Prostate gland (tissue), 2 donors: ENCODE measurements at regions not wholly inside any gene's neighbourhood (a gene's known extent, or its start where the extent isn't known, plus 50 kb on each side); places are given as distances from the start of the nearest gene placed in this dataset.

Experiments
- DNase-seq: peaks from one replicate; pipeline ENCODE4 v3.0.0-alpha.2; 2019; ENCODE audit warnings: low spot score
- H3K27ac ChIP-seq, 2 donors: fragments of 200-600 bp; sonication (generic); 2 replicates each; pipeline ENCODE4 v1.5.1; 2017 to 2019
- H3K27me3 ChIP-seq: fragments of 200-600 bp; sonication (generic); replicated peaks from 2 replicates; pipeline ENCODE4 v1.5.1; 2019; ENCODE audit not compliant: insufficient read depth
- H3K36me3 ChIP-seq, 2 donors: fragments of 200-600 bp; sonication (generic); 1 replicate in 1 of 2; 2 replicates in 1 of 2; pipeline versions ENCODE4 v1.5.1 to v1.8.1; 2017 to 2019
- H3K4me1 ChIP-seq: fragments of 200-600 bp; sonication (generic); replicated peaks from 2 replicates; pipeline ENCODE4 v1.5.1; 2019
- H3K4me3 ChIP-seq, 2 donors: fragments of 200-600 bp; sonication (generic); 2 replicates each; pipeline ENCODE4 v1.5.1; 2017 to 2019
- H3K9me3 ChIP-seq: fragments of 200-600 bp; sonication (generic); 2 replicates; pipeline ENCODE4 v1.5.1; 2017
- POLR2A ChIP-seq: fragments of 450-650 bp; IDR thresholded peaks from one replicate; pipeline ENCODE4 v1.6.1; 2016; ENCODE audit warnings: antibody characterized with exemption, mild to moderate bottlenecking
- POLR2AphosphoS5 ChIP-seq: sonication (generic); formaldehyde crosslinking; IDR thresholded peaks from one replicate; pipeline ENCODE4 v1.6.1; 2017; ENCODE audit warnings: antibody characterized with exemption
- WGBS: methylation state at CpG from one replicate; pipeline ENCODE4 v1.1.5; 2018; 5-methylcytosine and 5-hydroxymethylcytosine counted together
- intact Hi-C: fragments of 100-400 bp; cut with DNase I; formaldehyde crosslinking; loops from one replicate; pipeline ENCODE4 v1.14.2; 2022
- TF ChIP-seq, protein P1 (sequence below), 4 experiments: fragments of 200-600 bp in 2 of 4; fragments of 450-650 bp in 2 of 4; sonication (generic) in 2 of 4; IDR thresholded peaks; 1 replicate in 3 of 4; 2 replicates in 1 of 4; pipeline ENCODE4 v1.5.1; 2016 to 2019; ENCODE audit warnings: antibody characterized with exemption in 4 of 4, mild to moderate bottlenecking in 2 of 4, moderate library complexity in 2 of 4

DNA sequence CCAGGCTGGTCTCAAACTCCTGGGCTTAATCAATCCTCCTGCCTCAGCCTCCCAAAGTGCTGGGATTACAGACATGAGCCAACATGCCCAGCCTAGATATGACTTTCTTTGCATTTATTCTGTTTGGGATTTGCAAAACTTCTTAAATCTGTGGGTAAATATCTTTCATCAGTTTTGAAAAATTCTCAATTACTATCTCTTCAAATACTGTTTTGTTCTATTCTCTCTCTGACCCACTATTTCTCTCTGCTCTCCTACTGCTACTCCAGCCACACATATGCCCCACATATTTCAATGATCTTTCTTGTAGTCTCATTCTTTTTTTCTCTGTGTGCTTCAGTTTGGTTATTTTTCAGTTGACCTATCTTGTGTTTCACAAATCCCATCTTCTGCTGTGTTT, 205.1 kb downstream of the CHIC2 start:
- H3K9me3 ChIP-seq = no peaks in the 10 kb centered on the region
- H3K27ac ChIP-seq = no peak overlapping the region
- intact Hi-C loops = loop anchor here (10.0 kb wide), 1 partner anchor 85 kb away; no protein-coding TSS in a partner anchor
- no peak for DNase-seq
- H3K36me3 ChIP-seq = no peaks in the 10 kb centered on the region
- no peaks in the 10 kb centered on the region for H3K4me1 ChIP-seq
- H3K27me3 ChIP-seq = no peaks in the 10 kb centered on the region
- TF ChIP-seq POLR2AphosphoS5 (no peak), POLR2A (no peak)
- TF ChIP-seq, protein P1, sequence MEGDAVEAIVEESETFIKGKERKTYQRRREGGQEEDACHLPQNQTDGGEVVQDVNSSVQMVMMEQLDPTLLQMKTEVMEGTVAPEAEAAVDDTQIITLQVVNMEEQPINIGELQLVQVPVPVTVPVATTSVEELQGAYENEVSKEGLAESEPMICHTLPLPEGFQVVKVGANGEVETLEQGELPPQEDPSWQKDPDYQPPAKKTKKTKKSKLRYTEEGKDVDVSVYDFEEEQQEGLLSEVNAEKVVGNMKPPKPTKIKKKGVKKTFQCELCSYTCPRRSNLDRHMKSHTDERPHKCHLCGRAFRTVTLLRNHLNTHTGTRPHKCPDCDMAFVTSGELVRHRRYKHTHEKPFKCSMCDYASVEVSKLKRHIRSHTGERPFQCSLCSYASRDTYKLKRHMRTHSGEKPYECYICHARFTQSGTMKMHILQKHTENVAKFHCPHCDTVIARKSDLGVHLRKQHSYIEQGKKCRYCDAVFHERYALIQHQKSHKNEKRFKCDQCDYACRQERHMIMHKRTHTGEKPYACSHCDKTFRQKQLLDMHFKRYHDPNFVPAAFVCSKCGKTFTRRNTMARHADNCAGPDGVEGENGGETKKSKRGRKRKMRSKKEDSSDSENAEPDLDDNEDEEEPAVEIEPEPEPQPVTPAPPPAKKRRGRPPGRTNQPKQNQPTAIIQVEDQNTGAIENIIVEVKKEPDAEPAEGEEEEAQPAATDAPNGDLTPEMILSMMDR (IDR thresholded peaks at IDR 0.05) = no peak
- no peak overlapping the region for H3K4me3 ChIP-seq

GRCh38 chr4:53858744-53859143, 205.7 kb downstream of the CHIC2 start:
- 97% methylated on average over 1 of the region's 1 CpG for WGBS
- H3K27ac ChIP-seq = no peak overlapping the region
- intact Hi-C loops = loop anchor here (10.0 kb wide), 1 partner anchor 84 kb away; no protein-coding TSS in a partner anchor
- H3K36me3 ChIP-seq = no peaks in the 10 kb centered on the region
- no peak for TF ChIP-seq POLR2A
- TF ChIP-seq, protein P1 (IDR thresholded peaks at IDR 0.05) = no peak
- no peak for TF ChIP-seq POLR2AphosphoS5
- no peak for DNase-seq
- no peaks in the 10 kb centered on the region for H3K9me3 ChIP-seq
- no peak overlapping the region for H3K4me3 ChIP-seq
- no peaks in the 10 kb centered on the region for H3K27me3 ChIP-seq
- H3K4me1 ChIP-seq = no peaks in the 10 kb centered on the region

- H3K4me3 ChIP-seq = no peak overlapping the region
- WGBS = 60% methylated on average over 6 of the region's 6 CpGs
These were observed 208.7 kb downstream of the CHIC2 start for GRCh38 chr4:53855581-53856250.

DNA sequence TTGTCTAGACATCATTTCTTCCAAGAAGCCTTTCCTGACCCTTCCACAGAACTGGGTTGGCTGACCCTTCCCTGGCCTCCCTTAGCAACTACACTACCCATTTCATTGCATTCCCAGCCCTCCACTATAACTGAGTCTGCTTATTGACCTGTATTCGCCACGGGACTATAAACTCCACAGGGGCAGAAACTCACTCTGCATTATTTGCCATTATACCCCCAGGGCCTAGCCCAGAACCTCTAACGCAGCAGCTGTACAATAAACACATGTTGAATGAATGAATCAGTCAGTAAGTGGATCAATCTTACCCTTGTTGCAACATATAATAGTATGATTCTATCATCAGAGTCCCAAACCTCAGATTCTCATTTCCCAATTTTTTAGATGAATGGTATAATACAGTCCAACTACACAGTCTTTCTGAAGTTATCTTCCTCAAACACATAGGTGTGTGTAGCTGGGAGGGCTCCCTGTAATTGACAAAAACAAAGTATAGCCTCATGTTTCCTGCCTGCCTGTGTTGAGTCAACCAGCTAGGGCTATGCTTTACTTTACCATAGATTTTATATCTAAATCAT, 209.3 kb downstream of the CHIC2 start:
- no peak for DNase-seq
- no peaks in the 10 kb centered on the region for H3K27me3 ChIP-seq
- no peaks in the 10 kb centered on the region for H3K36me3 ChIP-seq
- intact Hi-C loops = loop anchor here (10.0 kb wide), 1 partner anchor 80 kb away; no protein-coding TSS in a partner anchor
- WGBS = 75% methylated on average over 3 of the region's 3 CpGs
- no peak overlapping the region for H3K4me3 ChIP-seq
- TF ChIP-seq POLR2AphosphoS5 (no peak), POLR2A (no peak)
- TF ChIP-seq, protein P1 (IDR thresholded peaks at IDR 0.05) = no peak
- no peak overlapping the region for H3K27ac ChIP-seq
- H3K4me1 ChIP-seq = no peaks in the 10 kb centered on the region
- no peaks in the 10 kb centered on the region for H3K9me3 ChIP-seq

More at GRCh38 chr4:53855581-53856250, 208.7 kb downstream of the CHIC2 start:
- H3K27me3 ChIP-seq = no peaks in the 10 kb centered on the region
- no peak overlapping the region for H3K27ac ChIP-seq
- H3K4me1 ChIP-seq = no peaks in the 10 kb centered on the region
- intact Hi-C loops = loop anchor here (10.0 kb wide), 1 partner anchor 81 kb away; no protein-coding TSS in a partner anchor
- H3K9me3 ChIP-seq = no peaks in the 10 kb centered on the region
- H3K36me3 ChIP-seq = no peaks in the 10 kb centered on the region
- TF ChIP-seq, protein P1 (IDR thresholded peaks at IDR 0.05) = no peak
- no peak for TF ChIP-seq POLR2AphosphoS5
- no peak for TF ChIP-seq POLR2A
- DNase-seq = no peak

GRCh38 chr4:53852343-53852742, 212.1 kb downstream of the CHIC2 start:
- intact Hi-C loops = loop anchor here (10.0 kb wide), 1 partner anchor 78 kb away; no protein-coding TSS in a partner anchor
- Histone ChIP-seq H3K4me1 (no peaks in the 10 kb centered on the region), H3K36me3 (no peaks in the 10 kb centered on the region), H3K4me3 (no peak overlapping the region), H3K9me3 (no peaks in the 10 kb centered on the region), H3K27me3 (no peaks in the 10 kb centered on the region), H3K27ac (no peak overlapping the region)
- no peak for DNase-seq
- 46% methylated on average over 5 of the region's 5 CpGs for WGBS
- no peak for TF ChIP-seq POLR2AphosphoS5
- TF ChIP-seq, protein P1 (IDR thresholded peaks at IDR 0.05) = no peak
- no peak for TF ChIP-seq POLR2A
